ENCODE measurements at regions not wholly inside any gene's neighbourhood (a gene's known extent, or its start where the extent isn't known, plus 50 kb on each side); places are given as distances from the start of the nearest gene placed in this dataset.
A peak's percentile ranks its signal among the peaks of the same experiment; 100 is the strongest.

DNA sequence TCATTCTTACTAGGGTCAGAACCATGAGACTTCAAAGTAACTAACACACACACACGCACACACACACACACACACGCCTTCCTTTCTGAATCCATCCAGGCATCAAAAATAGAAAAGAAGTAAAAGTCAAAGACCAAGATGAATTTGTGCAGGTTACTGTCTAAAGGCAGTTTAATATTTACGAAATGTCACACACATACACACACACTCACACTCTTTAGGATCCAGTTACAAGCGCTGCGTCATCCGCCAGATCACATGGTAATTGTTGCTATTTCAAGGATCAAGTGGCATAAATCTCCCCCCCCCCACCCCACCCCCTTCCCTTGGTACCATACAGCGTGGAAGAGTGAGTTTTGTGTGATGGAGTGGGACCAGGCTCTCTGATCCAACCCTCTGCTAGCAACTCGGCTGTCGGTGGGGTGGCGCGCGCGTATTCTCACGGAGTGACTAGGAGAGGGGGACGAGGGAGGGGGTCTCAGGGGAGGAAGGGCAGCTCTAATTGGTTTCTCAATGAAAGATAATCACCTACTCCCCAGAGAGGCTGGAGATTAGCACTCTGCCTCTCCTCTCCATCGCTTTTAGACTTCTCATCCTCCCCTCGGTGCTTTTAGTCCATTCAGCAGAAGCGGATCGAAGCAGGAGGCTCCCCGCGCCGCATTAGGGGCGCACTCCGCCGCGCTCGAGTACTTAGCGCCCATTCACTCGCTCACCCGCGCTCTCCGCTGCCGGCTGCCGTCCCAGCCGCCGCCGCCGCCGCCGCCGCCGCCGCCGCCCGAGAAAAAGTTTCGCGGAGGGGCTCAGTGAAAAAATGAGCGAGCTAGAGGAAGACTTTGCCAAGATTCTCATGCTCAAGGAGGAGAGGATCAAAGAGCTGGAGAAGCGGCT is 83.5 kb upstream of the PRKG1 start:
- 1% methylated on average over 43 to 49 of the region's 49 CpGs for WGBS, 3 donors
- peaks cover 20% of the 10 kb centered on the region for H3K4me1 ChIP-seq
- H3K36me3 ChIP-seq (ENCODE audit: insufficient read depth in 1 of 2, low read depth in 1 of 2), result no peaks in the 10 kb centered on the region
- ATAC-seq (peak; percentile 72 to 77 (median 74)), DNase-seq (peak; percentile 51 to 77)
- peak overlapping the region; percentile 94 for H3K4me3 ChIP-seq
- H3K9me3 ChIP-seq, result no peaks in the 10 kb centered on the region
- peak overlapping the region; percentile 95 for H3K27ac ChIP-seq
- no peaks in the 10 kb centered on the region for H3K27me3 ChIP-seq (ENCODE audit: insufficient read depth in 3 of 3, low read length in 2 of 3)
- intact Hi-C loops (cut with DNase I), result loop anchor here (5.0 to 10.0 kb wide), 3 partner anchors 434 to 1226 kb away; no protein-coding TSS in a partner anchor
- TF ChIP-seq, protein P1, sequence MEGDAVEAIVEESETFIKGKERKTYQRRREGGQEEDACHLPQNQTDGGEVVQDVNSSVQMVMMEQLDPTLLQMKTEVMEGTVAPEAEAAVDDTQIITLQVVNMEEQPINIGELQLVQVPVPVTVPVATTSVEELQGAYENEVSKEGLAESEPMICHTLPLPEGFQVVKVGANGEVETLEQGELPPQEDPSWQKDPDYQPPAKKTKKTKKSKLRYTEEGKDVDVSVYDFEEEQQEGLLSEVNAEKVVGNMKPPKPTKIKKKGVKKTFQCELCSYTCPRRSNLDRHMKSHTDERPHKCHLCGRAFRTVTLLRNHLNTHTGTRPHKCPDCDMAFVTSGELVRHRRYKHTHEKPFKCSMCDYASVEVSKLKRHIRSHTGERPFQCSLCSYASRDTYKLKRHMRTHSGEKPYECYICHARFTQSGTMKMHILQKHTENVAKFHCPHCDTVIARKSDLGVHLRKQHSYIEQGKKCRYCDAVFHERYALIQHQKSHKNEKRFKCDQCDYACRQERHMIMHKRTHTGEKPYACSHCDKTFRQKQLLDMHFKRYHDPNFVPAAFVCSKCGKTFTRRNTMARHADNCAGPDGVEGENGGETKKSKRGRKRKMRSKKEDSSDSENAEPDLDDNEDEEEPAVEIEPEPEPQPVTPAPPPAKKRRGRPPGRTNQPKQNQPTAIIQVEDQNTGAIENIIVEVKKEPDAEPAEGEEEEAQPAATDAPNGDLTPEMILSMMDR (IDR thresholded peaks at IDR 0.05), result no peak

DNA sequence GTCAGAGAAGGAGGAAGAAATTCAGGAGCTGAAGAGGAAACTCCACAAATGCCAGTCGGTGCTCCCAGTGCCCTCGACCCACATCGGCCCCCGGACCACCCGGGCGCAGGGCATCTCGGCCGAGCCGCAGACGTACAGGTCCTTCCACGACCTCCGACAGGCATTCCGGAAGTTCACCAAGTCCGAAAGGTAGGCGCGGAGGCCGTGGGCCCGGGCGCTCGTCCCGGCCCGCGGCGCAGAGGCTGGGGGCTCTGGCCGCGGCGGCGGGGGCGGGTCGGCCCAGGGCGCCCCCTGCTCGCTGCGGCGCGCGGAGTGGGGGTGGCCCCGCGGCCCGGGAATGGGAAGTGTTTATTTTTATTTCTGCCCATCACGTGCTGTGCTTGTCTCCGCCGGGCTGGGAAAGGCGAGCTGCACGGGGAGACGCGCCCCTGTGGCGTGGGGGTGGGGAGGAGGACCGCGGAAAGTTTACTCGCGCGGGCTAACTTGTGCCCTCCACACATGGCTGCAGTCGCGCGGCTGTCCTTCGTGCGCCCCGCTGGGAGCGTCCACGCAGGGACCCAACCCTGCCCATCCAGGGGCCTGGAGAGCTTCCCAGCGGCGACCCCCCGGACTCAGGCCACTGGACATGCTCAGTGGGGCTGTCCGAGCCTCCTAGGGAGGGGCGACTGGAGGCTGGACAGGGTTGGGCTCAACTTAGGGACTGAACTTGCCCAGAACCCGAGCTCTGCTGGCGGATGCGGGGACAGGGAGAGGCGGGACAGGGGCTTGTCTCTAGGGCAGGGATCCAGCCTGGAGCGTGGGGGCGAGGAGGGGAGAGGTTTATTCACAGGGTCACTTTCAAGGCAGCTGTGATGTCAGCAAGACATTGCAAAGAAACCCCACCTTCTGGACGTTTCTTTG is 82.6 kb upstream of the PRKG1 start:
- WGBS, 3 donors, result 1% methylated on average over 47 to 72 of the region's 72 CpGs
- H3K27me3 ChIP-seq (ENCODE audit: insufficient read depth in 3 of 3, low read length in 2 of 3), result no peaks in the 10 kb centered on the region
- TF ChIP-seq, protein P1 (IDR thresholded peaks at IDR 0.05), result no peak
- intact Hi-C loops (cut with DNase I), result loop anchor here (5.0 to 10.0 kb wide), 3 partner anchors 433 to 1226 kb away; no protein-coding TSS in a partner anchor
- no peaks in the 10 kb centered on the region for H3K36me3 ChIP-seq (ENCODE audit: insufficient read depth in 1 of 2, low read depth in 1 of 2)
- ATAC-seq (peak; percentile 59 to 71 (median 60)), DNase-seq (peak; percentile 58 to 84)
- H3K27ac ChIP-seq, result peak overlapping the region; percentile 95
- H3K9me3 ChIP-seq, result no peaks in the 10 kb centered on the region
- peak overlapping the region; percentile 94 for H3K4me3 ChIP-seq
- H3K4me1 ChIP-seq, result peaks cover 24% of the 10 kb centered on the region

DNA sequence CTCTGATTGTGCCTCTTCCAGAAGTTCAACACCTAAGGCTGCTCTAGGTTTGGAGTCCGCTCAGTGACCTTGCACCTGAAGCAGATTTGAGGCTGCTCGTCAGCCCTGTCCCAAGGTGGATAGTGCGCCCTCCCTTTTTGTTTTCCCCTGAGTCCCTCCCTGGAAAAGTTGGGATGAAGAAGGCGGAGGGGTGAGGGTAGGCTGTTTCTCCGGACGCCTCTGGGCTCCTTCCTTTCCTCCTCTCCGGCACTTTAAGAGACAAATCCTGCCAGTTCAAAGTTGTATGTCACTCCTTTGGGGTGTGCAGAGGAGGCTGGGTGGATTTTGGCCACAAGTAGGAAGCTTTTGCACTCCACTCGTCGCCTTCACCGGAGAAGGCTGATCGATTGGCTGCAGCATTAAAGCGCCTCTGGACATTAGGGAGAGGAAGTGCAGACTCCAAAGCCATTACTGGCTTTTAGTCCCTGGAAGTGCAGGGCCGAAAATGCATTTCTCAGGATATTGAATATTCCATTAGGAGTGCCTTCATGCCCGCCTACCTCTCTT is 81.9 kb upstream of the PRKG1 start:
- DNase-seq (peak in 1 of 2 donors; percentile 12), ATAC-seq (peak in 3 of 4 donors; percentile 2 to 11 (median 4))
- Histone ChIP-seq H3K27ac (peak overlapping the region; percentile 95), H3K27me3 (ENCODE audit: insufficient read depth in 3 of 3, low read length in 2 of 3) (no peaks in the 10 kb centered on the region), H3K9me3 (no peaks in the 10 kb centered on the region), H3K4me1 (peaks cover 31% of the 10 kb centered on the region), H3K36me3 (ENCODE audit: insufficient read depth in 1 of 2, low read depth in 1 of 2) (no peaks in the 10 kb centered on the region), H3K4me3 (peak overlapping the region; percentile 94)
- WGBS, 3 donors, result 10 to 30% (median 10%) methylated on average over 14 of the region's 14 CpGs
- intact Hi-C loops (cut with DNase I), result loop anchor here (5.0 to 10.0 kb wide), 3 partner anchors 432 to 1225 kb away; no protein-coding TSS in a partner anchor
- TF ChIP-seq, protein P1 (IDR thresholded peaks at IDR 0.05), result no peak

DNA sequence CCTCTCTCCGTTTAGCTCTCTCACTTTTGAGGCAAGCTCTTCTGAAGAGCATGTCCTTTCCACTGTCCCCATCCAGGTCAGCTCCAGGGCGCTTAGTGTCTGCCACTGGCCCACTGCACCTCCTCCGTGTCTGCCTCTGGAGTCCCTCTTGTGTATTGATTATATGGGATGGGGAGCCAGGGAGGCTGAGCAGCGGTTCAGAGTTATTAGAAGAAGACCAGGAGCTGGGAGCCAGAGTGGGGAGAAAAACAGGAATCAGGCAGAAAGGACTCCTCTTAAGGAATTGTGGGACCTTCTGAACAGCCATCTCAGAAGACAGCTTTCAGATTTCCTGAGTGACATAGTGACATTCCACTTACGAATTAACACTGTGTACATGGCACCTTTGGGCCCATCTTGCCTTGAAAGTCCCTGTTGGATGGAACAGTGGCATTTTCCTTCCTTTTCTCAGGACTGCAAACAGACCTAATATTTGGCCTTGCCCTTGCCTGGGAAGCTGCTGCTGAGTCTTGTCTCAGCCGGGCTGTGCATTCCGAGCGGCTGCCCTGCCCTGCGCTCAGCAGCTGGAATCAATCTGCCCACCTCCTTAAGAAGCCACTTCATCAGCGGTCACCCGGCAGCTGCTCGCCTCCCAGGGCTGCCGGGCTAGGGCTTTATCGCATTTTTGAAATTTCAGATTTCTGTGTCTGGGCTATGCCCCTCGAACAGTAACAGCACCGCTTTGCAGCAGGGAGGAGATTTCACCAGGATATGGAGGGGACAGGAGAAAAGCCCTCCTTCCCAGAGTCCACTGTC is 81.1 kb upstream of the PRKG1 start:
- TF ChIP-seq, protein P1 (IDR thresholded peaks at IDR 0.05), result no peak
- intact Hi-C loops (cut with DNase I), result loop anchor here (5.0 to 10.0 kb wide), 3 partner anchors 432 to 1224 kb away; no protein-coding TSS in a partner anchor
- H3K4me3 ChIP-seq, result peak overlapping the region; percentile 94
- H3K9me3 ChIP-seq, result no peaks in the 10 kb centered on the region
- peak overlapping the region; percentile 95 for H3K27ac ChIP-seq
- H3K36me3 ChIP-seq (ENCODE audit: insufficient read depth in 1 of 2, low read depth in 1 of 2), result no peaks in the 10 kb centered on the region
- H3K27me3 ChIP-seq (ENCODE audit: insufficient read depth in 3 of 3, low read length in 2 of 3), result no peaks in the 10 kb centered on the region
- H3K4me1 ChIP-seq, result peaks cover 34% of the 10 kb centered on the region
- DNase-seq, result peak in 1 of 2 donors; percentile 15
- WGBS, 3 donors, result 32 to 63% (median 35%) methylated on average over 16 of the region's 16 CpGs
- ATAC-seq, result peak in 3 of 4 donors; percentile 27 to 30 (median 27)
